HEK293 (cell line): ENCODE measurements at regions not wholly inside any gene's neighbourhood (a gene's known extent, or its start where the extent isn't known, plus 50 kb on each side); places are given as distances from the start of the nearest gene placed in this dataset.
A peak's percentile ranks its signal among the peaks of the same experiment; 100 is the strongest.

Source experiments
- CTCF ChIA-PET: fragments of 350-600 bp; formaldehyde crosslinking; extraction: SDS; loops from one replicate; lab custom pipeline; 2021; ENCODE audit warnings: antibody characterized with exemption; lab: Yijun Ruan, JAX
- POLR2A ChIA-PET: fragments of 300-600 bp; formaldehyde crosslinking; extraction: SDS; loops from one replicate; lab custom pipeline; 2020; ENCODE audit warnings: antibody characterized with exemption, inconsistent platforms; lab: Yijun Ruan, JAX
- H3K27ac ChIP-seq: fragments of 200-500 bp; sonication (Bioruptor generic); 2 replicates; pipeline ENCODE4 v1.5.1; 2014; ENCODE audit warnings: low read depth, low read length, control low read depth, inconsistent platforms; ENCODE audit errors: extremely low read depth
- H3K36me3 ChIP-seq, 2 experiments: fragments of 200-500 bp in 1 of 2; sonication (Bioruptor generic) in 1 of 2; 1 replicate in 1 of 2; 2 replicates in 1 of 2; pipeline ENCODE4 v1.5.1; 2014 to 2017; ENCODE audit warnings: inconsistent platforms in 2 of 2, low read length in 2 of 2; ENCODE audit not compliant: control insufficient read depth in 2 of 2, insufficient read depth in 1 of 2
- H3K4me1 ChIP-seq: fragments of 200-500 bp; sonication (Bioruptor generic); 2 replicates; pipeline ENCODE4 v1.5.1; 2014; ENCODE audit warnings: mild to moderate bottlenecking, low read length, inconsistent platforms; ENCODE audit not compliant: control insufficient read depth, insufficient read depth
- H3K4me3 ChIP-seq: 2 replicates; pipeline ENCODE4 v1.5.1; 2011; ENCODE audit warnings: low read depth, mild to moderate bottlenecking, control low read depth, low read length, moderate library complexity
- H3K9me3 ChIP-seq: fragments of 200-500 bp; sonication (Bioruptor generic); 2 replicates; pipeline ENCODE4 v1.5.1; 2014; ENCODE audit warnings: low read depth, low read length, inconsistent platforms; ENCODE audit not compliant: control insufficient read depth, insufficient read depth
- EGR2 ChIP-seq: fragments of 450-650 bp; formaldehyde crosslinking; IDR thresholded peaks from 2 replicates; pipeline ENCODE4 v1.5.1; 2016; ENCODE audit warnings: low read depth, missing biosample characterization, missing genetic modification characterization
- FEZF1 ChIP-seq: fragments of 450-650 bp; formaldehyde crosslinking; IDR thresholded peaks from 2 replicates; pipeline ENCODE4 v1.5.1; 2016; ENCODE audit warnings: missing biosample characterization, missing genetic modification characterization
- GFI1B ChIP-seq: fragments of 450-650 bp; formaldehyde crosslinking; IDR thresholded peaks from 2 replicates; pipeline ENCODE4 v1.5.1; 2016; ENCODE audit warnings: missing biosample characterization, missing genetic modification characterization
- KLF16 ChIP-seq: fragments of 450-650 bp; formaldehyde crosslinking; IDR thresholded peaks from 2 replicates; pipeline ENCODE4 v1.5.1; 2017; ENCODE audit warnings: missing biosample characterization, missing genetic modification characterization
- OSR2 ChIP-seq: fragments of 450-650 bp; formaldehyde crosslinking; IDR thresholded peaks from 2 replicates; pipeline ENCODE4 v1.5.1; 2016; ENCODE audit warnings: missing biosample characterization, missing genetic modification characterization
- OVOL3 ChIP-seq: fragments of 450-650 bp; formaldehyde crosslinking; IDR thresholded peaks from 2 replicates; pipeline ENCODE4 v1.5.1; 2016; ENCODE audit warnings: missing biosample characterization, missing genetic modification characterization
- TCF7L2 ChIP-seq: IDR thresholded peaks from 2 replicates; pipeline ENCODE4 v1.6.1; 2011; ENCODE audit warnings: low read depth, mild to moderate bottlenecking, inconsistent platforms, low read length, moderate library complexity, borderline replicate concordance
- TRIM28 ChIP-seq: IDR thresholded peaks from 2 replicates; pipeline ENCODE4 v1.6.1; 2011; ENCODE audit warnings: low read length, control low read depth, borderline replicate concordance
- ZNF146 ChIP-seq: fragments of 450-650 bp; formaldehyde crosslinking; IDR thresholded peaks from 2 replicates; pipeline ENCODE4 v1.5.1; 2016; ENCODE audit warnings: missing biosample characterization, missing genetic modification characterization
- ZNF221 ChIP-seq: fragments of 450-650 bp; formaldehyde crosslinking; IDR thresholded peaks from 2 replicates; pipeline ENCODE4 v1.5.1; 2017; ENCODE audit warnings: missing biosample characterization, missing genetic modification characterization, borderline replicate concordance
- ZNF302 ChIP-seq: fragments of 450-650 bp; formaldehyde crosslinking; IDR thresholded peaks from 2 replicates; pipeline ENCODE4 v1.5.1; 2016; ENCODE audit warnings: missing biosample characterization, missing genetic modification characterization, low read depth
- ZNF37A ChIP-seq: fragments of 450-650 bp; IDR thresholded peaks from 2 replicates; pipeline ENCODE4 v1.5.1; 2018; ENCODE audit warnings: missing biosample characterization, missing genetic modification characterization
- ZNF585B ChIP-seq: fragments of 450-650 bp; formaldehyde crosslinking; IDR thresholded peaks from 2 replicates; pipeline ENCODE4 v1.5.1; 2016; ENCODE audit warnings: missing biosample characterization, missing genetic modification characterization
- ZNF596 ChIP-seq: fragments of 450-650 bp; IDR thresholded peaks from 2 replicates; pipeline ENCODE4 v1.5.0; 2018; ENCODE audit warnings: missing biosample characterization, mild to moderate bottlenecking, missing genetic modification characterization, moderate library complexity
- ZNF623 ChIP-seq: fragments of 450-650 bp; formaldehyde crosslinking; IDR thresholded peaks from 2 replicates; pipeline ENCODE4 v1.5.1; 2016; ENCODE audit warnings: missing biosample characterization, missing genetic modification characterization
- ZNF654 ChIP-seq: fragments of 450-650 bp; formaldehyde crosslinking; IDR thresholded peaks from 2 replicates; pipeline ENCODE4 v1.5.1; 2016; ENCODE audit warnings: low read depth, missing biosample characterization, missing genetic modification characterization
- ZNF658 ChIP-seq: fragments of 450-650 bp; formaldehyde crosslinking; IDR thresholded peaks from 2 replicates; pipeline ENCODE4; 2016; ENCODE audit warnings: missing biosample characterization, missing genetic modification characterization
- ZNF660 ChIP-seq: fragments of 450-650 bp; IDR thresholded peaks from 2 replicates; pipeline ENCODE4 v1.5.1; 2018; ENCODE audit warnings: missing biosample characterization, mild to moderate bottlenecking, missing genetic modification characterization
- ZNF664 ChIP-seq: fragments of 450-650 bp; formaldehyde crosslinking; IDR thresholded peaks from 2 replicates; pipeline ENCODE4 v1.5.1; 2016; ENCODE audit warnings: missing biosample characterization, missing genetic modification characterization
- ZXDB ChIP-seq: fragments of 450-650 bp; formaldehyde crosslinking; IDR thresholded peaks from 2 replicates; pipeline ENCODE4 v1.5.1; 2016; ENCODE audit warnings: missing biosample characterization, missing genetic modification characterization
- TF ChIP-seq, protein P1 (sequence below): fragments of 450-650 bp; IDR thresholded peaks from 2 replicates; pipeline ENCODE4 v1.5.1; 2018; ENCODE audit warnings: missing biosample characterization, mild to moderate bottlenecking, missing genetic modification characterization
- TF ChIP-seq, protein P2 (sequence below): fragments of 450-650 bp; formaldehyde crosslinking; IDR thresholded peaks from 2 replicates; pipeline ENCODE4 v1.5.1; 2017; ENCODE audit warnings: missing biosample characterization, missing genetic modification characterization
- TF ChIP-seq, protein P3 (sequence below): fragments of 450-650 bp; formaldehyde crosslinking; IDR thresholded peaks from 2 replicates; pipeline ENCODE4 v1.5.1; 2017; ENCODE audit warnings: missing biosample characterization, missing genetic modification characterization
- TF ChIP-seq, protein P4 (sequence below): fragments of 450-650 bp; formaldehyde crosslinking; IDR thresholded peaks from 2 replicates; pipeline ENCODE4 v1.5.1; 2017; ENCODE audit warnings: missing biosample characterization, missing genetic modification characterization
- TF ChIP-seq, protein P5 (sequence below): fragments of 450-650 bp; formaldehyde crosslinking; IDR thresholded peaks from 2 replicates; pipeline ENCODE4 v1.5.1; 2016; ENCODE audit warnings: missing biosample characterization, missing genetic modification characterization

DNA sequence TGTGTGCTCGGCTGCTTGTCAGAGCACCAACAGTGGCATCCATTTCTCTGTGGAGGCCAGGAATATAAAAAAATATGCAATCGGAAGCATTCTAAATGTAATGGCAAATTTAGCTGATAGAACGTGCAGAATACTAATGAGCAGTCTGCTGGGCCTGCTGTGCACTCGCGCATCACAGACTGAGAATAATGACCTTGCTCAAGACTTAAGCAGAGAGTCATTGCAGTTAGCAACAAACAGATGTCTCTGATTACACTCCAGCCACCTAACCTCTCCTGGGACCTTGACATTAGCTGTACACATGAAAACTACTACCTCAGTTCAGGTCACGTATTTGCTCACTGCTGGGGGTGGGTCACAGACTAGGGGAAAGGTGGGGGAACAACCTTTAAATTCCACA is 269.2 kb upstream of the DAAM1 start:
- CTCF ChIA-PET, result no interaction called here
- no peaks in the 10 kb centered on the region for H3K36me3 ChIP-seq
- TF ChIP-seq OVOL3 (tag by site-specific recombination), result no peak
- TF ChIP-seq, protein P1, sequence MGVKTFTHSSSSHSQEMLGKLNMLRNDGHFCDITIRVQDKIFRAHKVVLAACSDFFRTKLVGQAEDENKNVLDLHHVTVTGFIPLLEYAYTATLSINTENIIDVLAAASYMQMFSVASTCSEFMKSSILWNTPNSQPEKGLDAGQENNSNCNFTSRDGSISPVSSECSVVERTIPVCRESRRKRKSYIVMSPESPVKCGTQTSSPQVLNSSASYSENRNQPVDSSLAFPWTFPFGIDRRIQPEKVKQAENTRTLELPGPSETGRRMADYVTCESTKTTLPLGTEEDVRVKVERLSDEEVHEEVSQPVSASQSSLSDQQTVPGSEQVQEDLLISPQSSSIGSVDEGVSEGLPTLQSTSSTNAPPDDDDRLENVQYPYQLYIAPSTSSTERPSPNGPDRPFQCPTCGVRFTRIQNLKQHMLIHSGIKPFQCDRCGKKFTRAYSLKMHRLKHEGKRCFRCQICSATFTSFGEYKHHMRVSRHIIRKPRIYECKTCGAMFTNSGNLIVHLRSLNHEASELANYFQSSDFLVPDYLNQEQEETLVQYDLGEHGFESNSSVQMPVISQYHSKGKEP (tag by site-specific recombination), result 0 out of 2 replicates have a peak, but pooled peaks have one; percentile 31
- TF ChIP-seq ZNF596 (tag by site-specific recombination), result no peak
- TF ChIP-seq OSR2 (tag by site-specific recombination), result 0 out of 2 replicates have a peak, but pooled peaks have one; percentile 49
- no peak for TF ChIP-seq ZNF654 (tag by site-specific recombination)
- TF ChIP-seq, protein P2, sequence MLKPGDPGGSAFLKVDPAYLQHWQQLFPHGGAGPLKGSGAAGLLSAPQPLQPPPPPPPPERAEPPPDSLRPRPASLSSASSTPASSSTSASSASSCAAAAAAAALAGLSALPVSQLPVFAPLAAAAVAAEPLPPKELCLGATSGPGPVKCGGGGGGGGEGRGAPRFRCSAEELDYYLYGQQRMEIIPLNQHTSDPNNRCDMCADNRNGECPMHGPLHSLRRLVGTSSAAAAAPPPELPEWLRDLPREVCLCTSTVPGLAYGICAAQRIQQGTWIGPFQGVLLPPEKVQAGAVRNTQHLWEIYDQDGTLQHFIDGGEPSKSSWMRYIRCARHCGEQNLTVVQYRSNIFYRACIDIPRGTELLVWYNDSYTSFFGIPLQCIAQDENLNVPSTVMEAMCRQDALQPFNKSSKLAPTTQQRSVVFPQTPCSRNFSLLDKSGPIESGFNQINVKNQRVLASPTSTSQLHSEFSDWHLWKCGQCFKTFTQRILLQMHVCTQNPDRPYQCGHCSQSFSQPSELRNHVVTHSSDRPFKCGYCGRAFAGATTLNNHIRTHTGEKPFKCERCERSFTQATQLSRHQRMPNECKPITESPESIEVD, result peak; percentile 21; the same call in 1 of the 2 replicates
- TF ChIP-seq ZNF302 (tag by site-specific recombination), result no peak
- no peak for TF ChIP-seq ZNF623 (tag by site-specific recombination)
- TF ChIP-seq TRIM28, result peak; percentile 79; the same call in 1 of the 2 replicates
- no peak for TF ChIP-seq KLF16 (tag by site-specific recombination)
- POLR2A ChIA-PET, result no interaction called here
- H3K4me1 ChIP-seq, result peaks cover 23% of the 10 kb centered on the region
- no peaks in the 10 kb centered on the region for H3K9me3 ChIP-seq
- H3K27ac ChIP-seq, result no peak overlapping the region
- no peak overlapping the region for H3K4me3 ChIP-seq

DNA sequence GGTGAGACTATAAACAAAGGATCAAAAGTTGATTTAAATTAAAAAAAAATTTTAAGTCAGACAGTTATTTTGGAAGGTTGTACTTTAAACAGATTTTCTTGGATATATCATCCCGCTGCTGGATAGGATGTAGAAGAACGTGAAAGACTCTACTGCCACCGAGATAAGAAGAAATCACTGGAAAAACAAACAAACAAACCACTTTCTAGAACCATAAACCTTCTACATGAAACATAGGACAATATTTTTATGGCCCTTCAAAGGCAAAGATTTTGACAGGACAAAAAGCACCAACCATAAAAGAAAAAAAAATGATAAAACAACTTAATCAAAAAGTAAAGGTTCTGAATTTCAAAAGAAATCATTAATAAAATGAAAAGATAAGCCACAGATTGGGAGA is 268.2 kb upstream of the DAAM1 start:
- Histone ChIP-seq H3K27ac (no peak overlapping the region), H3K4me1 (peaks cover 22% of the 10 kb centered on the region), H3K9me3 (no peaks in the 10 kb centered on the region), H3K4me3 (no peak overlapping the region), H3K36me3 (no peaks in the 10 kb centered on the region)
- CTCF ChIA-PET, result interaction anchor here (0.7 kb wide), 4 partner anchors 31 to 285 kb away, joined by 3 to 4 read pairs (median 4); no protein-coding TSS in a partner anchor
- TF ChIP-seq TCF7L2 (peak; percentile 70; the same call in 1 of the 2 replicates), GFI1B (tag by site-specific recombination) (peak; percentile 71), ZNF37A (tag by site-specific recombination) (no peak), EGR2 (tag by site-specific recombination) (no peak), ZNF146 (no peak), ZNF658 (tag by site-specific recombination) (no peak), ZNF221 (no peak), FEZF1 (tag by site-specific recombination) (peak; percentile 47), OSR2 (tag by site-specific recombination) (peak; percentile 37; the same call in 1 of the 2 replicates), ZXDB (tag by site-specific recombination) (no peak), ZNF585B (tag by site-specific recombination) (no peak), ZNF660 (no peak), ZNF664 (tag by site-specific recombination) (no peak)
- TF ChIP-seq, protein P3, sequence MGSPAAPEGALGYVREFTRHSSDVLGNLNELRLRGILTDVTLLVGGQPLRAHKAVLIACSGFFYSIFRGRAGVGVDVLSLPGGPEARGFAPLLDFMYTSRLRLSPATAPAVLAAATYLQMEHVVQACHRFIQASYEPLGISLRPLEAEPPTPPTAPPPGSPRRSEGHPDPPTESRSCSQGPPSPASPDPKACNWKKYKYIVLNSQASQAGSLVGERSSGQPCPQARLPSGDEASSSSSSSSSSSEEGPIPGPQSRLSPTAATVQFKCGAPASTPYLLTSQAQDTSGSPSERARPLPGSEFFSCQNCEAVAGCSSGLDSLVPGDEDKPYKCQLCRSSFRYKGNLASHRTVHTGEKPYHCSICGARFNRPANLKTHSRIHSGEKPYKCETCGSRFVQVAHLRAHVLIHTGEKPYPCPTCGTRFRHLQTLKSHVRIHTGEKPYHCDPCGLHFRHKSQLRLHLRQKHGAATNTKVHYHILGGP (tag by site-specific recombination), result peak; percentile 53; the same call in 1 of the 2 replicates
- TF ChIP-seq, protein P2, result peak; percentile 67
- TF ChIP-seq, protein P4, sequence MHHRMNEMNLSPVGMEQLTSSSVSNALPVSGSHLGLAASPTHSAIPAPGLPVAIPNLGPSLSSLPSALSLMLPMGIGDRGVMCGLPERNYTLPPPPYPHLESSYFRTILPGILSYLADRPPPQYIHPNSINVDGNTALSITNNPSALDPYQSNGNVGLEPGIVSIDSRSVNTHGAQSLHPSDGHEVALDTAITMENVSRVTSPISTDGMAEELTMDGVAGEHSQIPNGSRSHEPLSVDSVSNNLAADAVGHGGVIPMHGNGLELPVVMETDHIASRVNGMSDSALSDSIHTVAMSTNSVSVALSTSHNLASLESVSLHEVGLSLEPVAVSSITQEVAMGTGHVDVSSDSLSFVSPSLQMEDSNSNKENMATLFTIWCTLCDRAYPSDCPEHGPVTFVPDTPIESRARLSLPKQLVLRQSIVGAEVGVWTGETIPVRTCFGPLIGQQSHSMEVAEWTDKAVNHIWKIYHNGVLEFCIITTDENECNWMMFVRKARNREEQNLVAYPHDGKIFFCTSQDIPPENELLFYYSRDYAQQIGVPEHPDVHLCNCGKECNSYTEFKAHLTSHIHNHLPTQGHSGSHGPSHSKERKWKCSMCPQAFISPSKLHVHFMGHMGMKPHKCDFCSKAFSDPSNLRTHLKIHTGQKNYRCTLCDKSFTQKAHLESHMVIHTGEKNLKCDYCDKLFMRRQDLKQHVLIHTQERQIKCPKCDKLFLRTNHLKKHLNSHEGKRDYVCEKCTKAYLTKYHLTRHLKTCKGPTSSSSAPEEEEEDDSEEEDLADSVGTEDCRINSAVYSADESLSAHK (tag by site-specific recombination), result no peak
- TF ChIP-seq, protein P5, sequence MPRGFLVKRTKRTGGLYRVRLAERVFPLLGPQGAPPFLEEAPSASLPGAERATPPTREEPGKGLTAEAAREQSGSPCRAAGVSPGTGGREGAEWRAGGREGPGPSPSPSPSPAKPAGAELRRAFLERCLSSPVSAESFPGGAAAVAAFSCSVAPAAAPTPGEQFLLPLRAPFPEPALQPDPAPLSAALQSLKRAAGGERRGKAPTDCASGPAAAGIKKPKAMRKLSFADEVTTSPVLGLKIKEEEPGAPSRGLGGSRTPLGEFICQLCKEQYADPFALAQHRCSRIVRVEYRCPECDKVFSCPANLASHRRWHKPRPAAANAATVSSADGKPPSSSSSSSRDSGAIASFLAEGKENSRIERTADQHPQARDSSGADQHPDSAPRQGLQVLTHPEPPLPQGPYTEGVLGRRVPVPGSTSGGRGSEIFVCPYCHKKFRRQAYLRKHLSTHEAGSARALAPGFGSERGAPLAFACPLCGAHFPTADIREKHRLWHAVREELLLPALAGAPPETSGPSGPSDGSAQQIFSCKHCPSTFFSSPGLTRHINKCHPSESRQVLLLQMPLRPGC (tag by site-specific recombination), result 0 out of 2 replicates have a peak, but pooled peaks have one; percentile 47
- POLR2A ChIA-PET, result no interaction called here
